K562 (cell line): ENCODE measurements at regions not wholly inside any gene's neighbourhood (a gene's known extent, or its start where the extent isn't known, plus 50 kb on each side); places are given as distances from the start of the nearest gene placed in this dataset.
A peak's percentile ranks its signal among the peaks of the same experiment; 100 is the strongest.

Source experiments
- ATAC-seq: fragments of 200-7000 bp; cut with Tn5 transposase; 3 replicates; pipeline ENCODE4 v1.9.1; 2020; ENCODE audit warnings: moderate library complexity
- BruUV-seq: library from RNA; stranded (reverse); fragments of 400-500 nt; replicated peaks from 2 replicates; lab custom pipeline; 2021; lab: Mats Ljungman, UMichigan
- CTCF ChIA-PET: fragments of 300-600 bp; formaldehyde crosslinking; extraction: SDS; loops from one replicate; lab custom pipeline; 2021; ENCODE audit warnings: low intra/inter-chr PET ratio; lab: Yijun Ruan, JAX
- POLR2A ChIA-PET: fragments of 300-600, 350-650 bp; sonication (Branson Sonifier 250); formaldehyde crosslinking; extraction: SDS; loops from one replicate; lab custom pipeline; 2021; ENCODE audit warnings: antibody characterized with exemption, inconsistent platforms; lab: Yijun Ruan, JAX
- DNase-seq, 4 experiments: peaks; one replicate each; pipeline versions ENCODE4 v3.0.0 to v3.0.0-alpha.2; 2011 to 2018; ENCODE audit warnings: low spot score in 3 of 4, mixed read lengths in 3 of 4; ENCODE audit errors: extremely low read depth in 1 of 4
- FAIRE-seq: peaks from 2 replicates; lab custom pipeline; 2011; peaks lifted over from hg19 to GRCh38; lab: Jason Lieb, UNC
- H2AFZ ChIP-seq: 2 replicates; pipeline ENCODE4 v1.6.0; 2011; ENCODE audit warnings: low read depth, low read length, control low read depth, inconsistent platforms
- H3K27ac ChIP-seq: fragments of 200-600 bp; 3 replicates; pipeline ENCODE4 v1.8.0; 2011; ENCODE audit warnings: low read depth, mild to moderate bottlenecking, control low read depth, inconsistent platforms, low read length, moderate library complexity, mixed read lengths; ENCODE audit errors: extremely low read depth
- H3K27me3 ChIP-seq, 2 experiments: fragments of 300-600 bp in 1 of 2; 2 replicates in 1 of 2; 3 replicates in 1 of 2; pipeline versions ENCODE4 v1.6.0 to v1.8.0; 2011; ENCODE audit warnings: inconsistent platforms in 2 of 2, low read length in 2 of 2, mild to moderate bottlenecking in 1 of 2, mixed read lengths in 1 of 2, moderate library complexity in 1 of 2; ENCODE audit not compliant: control insufficient read depth in 2 of 2, insufficient read depth in 2 of 2
- H3K36me3 ChIP-seq: fragments of 300-600 bp; 3 replicates; pipeline ENCODE4 v1.8.0; 2011; ENCODE audit warnings: mild to moderate bottlenecking, low read length, inconsistent platforms; ENCODE audit not compliant: control insufficient read depth, insufficient read depth
- H3K4me1 ChIP-seq, 2 experiments: fragments of 200-600 bp in 1 of 2; replicated peaks in 1 of 2; 2 replicates in 1 of 2; 3 replicates in 1 of 2; pipeline versions ENCODE4 v1.5.1 to v1.8.0; 2011; ENCODE audit warnings: inconsistent platforms in 2 of 2, low read length in 2 of 2, mild to moderate bottlenecking in 1 of 2, mixed read lengths in 1 of 2, moderate library complexity in 1 of 2; ENCODE audit not compliant: control insufficient read depth in 2 of 2, insufficient read depth in 2 of 2
- H3K4me2 ChIP-seq: 2 replicates; pipeline ENCODE4 v1.6.1; 2011; ENCODE audit warnings: low read length, control low read depth, inconsistent platforms, mixed read lengths; ENCODE audit not compliant: insufficient read depth
- H3K4me3 ChIP-seq: fragments of 200-600 bp; sonication (generic), shearing (Covaris generic); 2 replicates; pipeline ENCODE4 v1.5.1; 2016; ENCODE audit warnings: control low read depth, inconsistent platforms
- H3K79me2 ChIP-seq: fragments of 200-600 bp; 3 replicates; pipeline ENCODE4 v1.8.0; 2011; ENCODE audit warnings: low read length, inconsistent platforms; ENCODE audit not compliant: control insufficient read depth, insufficient read depth
- H3K9ac ChIP-seq, 2 experiments: 2 replicates each; pipeline versions ENCODE4 v1.6.0 to v1.6.1; 2011; ENCODE audit warnings: low read depth in 2 of 2, low read length in 2 of 2, control low read depth in 1 of 2, inconsistent platforms in 1 of 2, mild to moderate bottlenecking in 1 of 2, mixed read lengths in 1 of 2; ENCODE audit not compliant: insufficient read depth in 1 of 2
- H3K9me1 ChIP-seq: one replicate; pipeline ENCODE4 v1.6.0; 2011; ENCODE audit warnings: inconsistent platforms, mild to moderate bottlenecking, low read length, moderate library complexity; ENCODE audit not compliant: control insufficient read depth, insufficient read depth
- H3K9me3 ChIP-seq: replicated peaks from 2 replicates; pipeline ENCODE4 v1.5.1; 2011; ENCODE audit warnings: low read depth, low read length, inconsistent platforms; ENCODE audit not compliant: control insufficient read depth, insufficient read depth
- H4K20me1 ChIP-seq: replicated peaks from 2 replicates; pipeline ENCODE4 v1.6.1; 2011; ENCODE audit warnings: low read length, inconsistent platforms, mixed read lengths; ENCODE audit not compliant: control insufficient read depth, insufficient read depth
- CBX1 ChIP-seq: sonication (generic); IDR thresholded peaks from 2 replicates; pipeline ENCODE4 v1.6.1; 2016; ENCODE audit warnings: antibody characterized with exemption, low read depth, mild to moderate bottlenecking
- MECOM ChIP-seq: fragments of 250-450 bp; sonication (Bioruptor Pico); IDR thresholded peaks from 2 replicates; pipeline ENCODE4 v1.8.0; 2022; ENCODE audit warnings: inconsistent platforms
- NEUROD1 ChIP-seq: fragments of 150-350 bp; IDR thresholded peaks from 2 replicates; pipeline ENCODE4 v1.6.1; 2014; ENCODE audit warnings: borderline replicate concordance, low read length, low read depth; ENCODE audit not compliant: partially characterized antibody
- POLR2AphosphoS2 ChIP-seq: IDR thresholded peaks from 2 replicates; pipeline ENCODE4 v1.6.1; 2012; ENCODE audit warnings: low read length, improper control_type of control experiment
- WGBS: fragments of 100-300 bp; shearing (Covaris generic); methylation state at CpG from one replicate; pipeline ENCODE4 v1.1.6; 2016; ENCODE audit warnings: low coverage, mixed read lengths; ENCODE audit not compliant: insufficient coverage; ENCODE audit errors: missing lambda C conversion rate; 5-methylcytosine and 5-hydroxymethylcytosine counted together
- in situ Hi-C: fragments of 300-500 bp; cut with MboI; formaldehyde crosslinking; loops from 4 replicates; pipeline ENCODE4 v1.15.0; 2018; ENCODE audit warnings: inconsistent platforms, mixed read lengths
- intact Hi-C: fragments of 100-400 bp; cut with micrococcal nuclease; formaldehyde crosslinking; loops from 2 replicates; pipeline ENCODE4 v1.14.2; 2022
- TF ChIP-seq, protein P1 (sequence below): sonication (generic); formaldehyde crosslinking; IDR thresholded peaks from 2 replicates; pipeline ENCODE4 v1.8.1; 2023; ENCODE audit warnings: mild to moderate bottlenecking, missing genetic modification reagents
- TF ChIP-seq, protein P2 (sequence below): fragments of 450-650 bp; formaldehyde crosslinking; IDR thresholded peaks from 2 replicates; pipeline ENCODE4 v1.4.0; 2022; ENCODE audit warnings: missing genetic modification characterization
- TF ChIP-seq, protein P3 (sequence below): fragments of 450-650 bp; formaldehyde crosslinking; IDR thresholded peaks from 2 replicates; pipeline ENCODE4 v1.4.0; 2020; ENCODE audit warnings: mild to moderate bottlenecking, mixed read lengths

DNA sequence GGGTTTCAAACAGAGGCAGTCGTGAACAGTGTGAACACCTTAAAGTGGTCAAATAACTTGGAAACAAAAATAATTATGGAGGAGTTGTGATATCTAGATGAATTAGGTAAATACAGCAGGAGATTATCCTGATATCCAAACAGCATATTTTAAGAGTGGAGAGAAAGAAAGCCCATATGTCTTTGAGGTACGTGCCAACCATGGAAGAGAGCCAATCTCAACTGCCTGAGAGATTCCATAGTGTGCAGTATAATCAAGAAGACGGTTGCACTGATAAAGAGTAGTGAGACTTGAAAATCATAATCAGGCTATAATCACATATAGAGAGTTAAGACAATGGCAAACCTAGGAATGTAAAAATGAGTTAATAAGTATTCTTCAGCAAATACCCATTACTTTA, 472.8 kb upstream of the SLITRK5 start (continued):
- TF ChIP-seq MECOM (CRISPR knock-in tag) (no peak), NEUROD1 (no peak), CBX1 (no peak), POLR2AphosphoS2 (no peak)
- TF ChIP-seq, protein P1, sequence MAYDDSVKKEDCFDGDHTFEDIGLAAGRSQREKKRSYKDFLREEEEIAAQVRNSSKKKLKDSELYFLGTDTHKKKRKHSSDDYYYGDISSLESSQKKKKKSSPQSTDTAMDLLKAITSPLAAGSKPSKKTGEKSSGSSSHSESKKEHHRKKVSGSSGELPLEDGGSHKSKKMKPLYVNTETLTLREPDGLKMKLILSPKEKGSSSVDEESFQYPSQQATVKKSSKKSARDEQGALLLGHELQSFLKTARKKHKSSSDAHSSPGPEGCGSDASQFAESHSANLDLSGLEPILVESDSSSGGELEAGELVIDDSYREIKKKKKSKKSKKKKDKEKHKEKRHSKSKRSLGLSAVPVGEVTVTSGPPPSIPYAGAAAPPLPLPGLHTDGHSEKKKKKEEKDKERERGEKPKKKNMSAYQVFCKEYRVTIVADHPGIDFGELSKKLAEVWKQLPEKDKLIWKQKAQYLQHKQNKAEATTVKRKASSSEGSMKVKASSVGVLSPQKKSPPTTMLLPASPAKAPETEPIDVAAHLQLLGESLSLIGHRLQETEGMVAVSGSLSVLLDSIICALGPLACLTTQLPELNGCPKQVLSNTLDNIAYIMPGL (CRISPR knock-in tag) = no peak
- TF ChIP-seq, all 486 proteins: peak for 0

DNA sequence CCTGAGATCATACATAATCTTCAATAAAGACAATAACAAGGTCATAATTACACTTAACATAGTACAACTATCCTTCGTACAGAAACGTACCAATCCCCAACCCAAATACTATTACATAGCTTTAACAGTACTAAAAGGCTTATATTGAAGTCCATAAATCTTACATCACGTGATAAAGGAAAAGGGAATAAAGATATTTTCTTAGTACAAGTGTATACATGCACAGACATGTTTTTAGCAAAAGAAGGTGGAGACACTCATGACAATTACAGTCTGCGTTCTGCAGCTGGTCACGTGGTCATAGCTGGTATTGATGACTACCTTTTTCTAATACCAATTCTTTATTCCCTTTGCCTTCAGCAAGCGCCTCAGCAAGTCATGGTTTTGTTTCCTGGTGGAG, 464.5 kb upstream of the SLITRK5 start:
- Histone ChIP-seq H4K20me1 (no peaks in the 10 kb centered on the region), H3K9me3 (no peaks in the 10 kb centered on the region), H3K27ac (no peak overlapping the region), H3K36me3 (no peaks in the 10 kb centered on the region), H3K4me1 (no peaks in the 10 kb centered on the region), H3K4me2 (no peak overlapping the region), H2AFZ (no peak overlapping the region), H3K27me3 (no peaks in the 10 kb centered on the region), H3K9ac (no peak overlapping the region), H3K79me2 (no peaks in the 10 kb centered on the region), H3K9me1 (no peaks in the 10 kb centered on the region), H3K4me3 (no peak overlapping the region)
- POLR2A ChIA-PET = no interaction called here
- TF ChIP-seq, protein P2, sequence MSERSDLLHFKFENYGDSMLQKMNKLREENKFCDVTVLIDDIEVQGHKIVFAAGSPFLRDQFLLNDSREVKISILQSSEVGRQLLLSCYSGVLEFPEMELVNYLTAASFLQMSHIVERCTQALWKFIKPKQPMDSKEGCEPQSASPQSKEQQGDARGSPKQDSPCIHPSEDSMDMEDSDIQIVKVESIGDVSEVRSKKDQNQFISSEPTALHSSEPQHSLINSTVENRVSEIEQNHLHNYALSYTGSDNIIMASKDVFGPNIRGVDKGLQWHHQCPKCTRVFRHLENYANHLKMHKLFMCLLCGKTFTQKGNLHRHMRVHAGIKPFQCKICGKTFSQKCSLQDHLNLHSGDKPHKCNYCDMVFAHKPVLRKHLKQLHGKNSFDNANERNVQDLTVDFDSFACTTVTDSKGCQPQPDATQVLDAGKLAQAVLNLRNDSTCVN (CRISPR knock-in tag) = no peak
- TF ChIP-seq, protein P3, sequence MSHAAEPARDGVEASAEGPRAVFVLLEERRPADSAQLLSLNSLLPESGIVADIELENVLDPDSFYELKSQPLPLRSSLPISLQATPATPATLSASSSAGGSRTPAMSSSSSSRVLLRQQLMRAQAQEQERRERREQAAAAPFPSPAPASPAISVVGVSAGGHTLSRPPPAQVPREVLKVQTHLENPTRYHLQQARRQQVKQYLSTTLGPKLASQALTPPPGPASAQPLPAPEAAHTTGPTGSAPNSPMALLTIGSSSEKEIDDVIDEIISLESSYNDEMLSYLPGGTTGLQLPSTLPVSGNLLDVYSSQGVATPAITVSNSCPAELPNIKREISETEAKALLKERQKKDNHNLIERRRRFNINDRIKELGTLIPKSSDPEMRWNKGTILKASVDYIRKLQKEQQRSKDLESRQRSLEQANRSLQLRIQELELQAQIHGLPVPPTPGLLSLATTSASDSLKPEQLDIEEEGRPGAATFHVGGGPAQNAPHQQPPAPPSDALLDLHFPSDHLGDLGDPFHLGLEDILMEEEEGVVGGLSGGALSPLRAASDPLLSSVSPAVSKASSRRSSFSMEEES = peak; percentile 69
- FAIRE-seq (no peak), DNase-seq (no peak), ATAC-seq (no peak)
- 11% methylated on average over 6 of the region's 6 CpGs for WGBS
- in situ Hi-C loops (no loop called here), intact Hi-C loops (no loop called here)
- BruUV-seq = no TSS peak
- CTCF ChIA-PET = no interaction called here
